OCI-LY7 (cell line): ENCODE measurements at regions not wholly inside any gene's neighbourhood (a gene's known extent, or its start where the extent isn't known, plus 50 kb on each side); places are given as distances from the start of the nearest gene placed in this dataset.

ENCODE experiments used
- BruUV-seq: library from RNA; stranded (reverse); fragments of 400-500 nt; replicated peaks from 2 replicates; lab custom pipeline; 2021; lab: Mats Ljungman, UMichigan
- CTCF ChIA-PET: fragments of 300-600 bp; sonication (Branson Sonifier 250); formaldehyde crosslinking; loops from one replicate; lab custom pipeline; 2022; ENCODE audit warnings: antibody characterized with exemption; ENCODE audit not compliant: unreplicated experiment; lab: Charles Lee
- POLR2A ChIA-PET: fragments of 300-600 bp; sonication (Branson Sonifier 250); formaldehyde crosslinking; loops from one replicate; lab custom pipeline; 2022; ENCODE audit warnings: antibody characterized with exemption; lab: Charles Lee
- DNase-seq: peaks from one replicate; pipeline ENCODE4 v3.0.0-alpha.2; 2015; ENCODE audit warnings: low spot score
- H2AFZ ChIP-seq: fragments of 200-600 bp; sonication (generic), shearing (Covaris generic); 2 replicates; pipeline ENCODE4 v1.6.1; 2014; ENCODE audit warnings: mild to moderate bottlenecking, antibody characterized with exemption, low read length, moderate library complexity
- H3K27ac ChIP-seq: fragments of 200-600 bp; sonication (generic); 2 replicates; pipeline ENCODE4 v1.5.1; 2014; ENCODE audit warnings: mixed run types, low read depth, mild to moderate bottlenecking, moderate library complexity, low read length, inconsistent platforms; ENCODE audit not compliant: poor library complexity, severe bottlenecking
- H3K36me3 ChIP-seq: fragments of 200-600 bp; sonication (generic); 2 replicates; pipeline ENCODE4 v1.6.1; 2014; ENCODE audit warnings: mild to moderate bottlenecking, antibody characterized with exemption, low read length, moderate library complexity, mixed read lengths; ENCODE audit not compliant: insufficient read depth
- H3K4me1 ChIP-seq: fragments of 200-600 bp; sonication (generic); 2 replicates; pipeline ENCODE4 v1.5.1; 2014; ENCODE audit warnings: mild to moderate bottlenecking, low read length; ENCODE audit not compliant: insufficient read depth, poor library complexity, severe bottlenecking
- H3K4me2 ChIP-seq: fragments of 200-600 bp; sonication (generic); 2 replicates; pipeline ENCODE4 v1.6.1; 2014; ENCODE audit warnings: mild to moderate bottlenecking, low read length
- H3K4me3 ChIP-seq: fragments of 200-600 bp; sonication (generic); 2 replicates; pipeline ENCODE4 v1.5.1; 2014; ENCODE audit warnings: mild to moderate bottlenecking, low read depth, low read length; ENCODE audit not compliant: poor library complexity, severe bottlenecking
- H3K79me2 ChIP-seq: fragments of 200-600 bp; sonication (generic); 2 replicates; pipeline ENCODE4 v1.6.1; 2016; ENCODE audit warnings: low read depth, mild to moderate bottlenecking, low read length, moderate library complexity, mixed read lengths; ENCODE audit not compliant: insufficient read depth
- H3K9me2 ChIP-seq: fragments of 200-600 bp; sonication (generic); 2 replicates; pipeline ENCODE4 v1.6.1; 2016; ENCODE audit warnings: mild to moderate bottlenecking, low read length, mixed read lengths; ENCODE audit not compliant: insufficient read depth
- H3K9me3 ChIP-seq: fragments of 200-600 bp; sonication (generic); 2 replicates; pipeline ENCODE4 v1.6.1; 2014; ENCODE audit warnings: mild to moderate bottlenecking, mixed run types, low read length, mixed read lengths
- H4K20me1 ChIP-seq: fragments of 200-600 bp; sonication (generic); 2 replicates; pipeline ENCODE4 v1.6.1; 2014; ENCODE audit warnings: mild to moderate bottlenecking, antibody characterized with exemption, low read length, moderate library complexity, mixed read lengths; ENCODE audit not compliant: insufficient read depth
- CTCF ChIP-seq: fragments of 200-600 bp; sonication (generic); conservative IDR thresholded peaks from 2 replicates; pipeline ENCODE4 v1.5.1; 2014; ENCODE audit warnings: mild to moderate bottlenecking, antibody characterized with exemption, low read length, moderate library complexity, mixed read lengths
- EZH2phosphoT487 ChIP-seq: fragments of 200-600 bp; sonication (generic); IDR thresholded peaks from 2 replicates; pipeline ENCODE4 v1.6.1; 2018; ENCODE audit warnings: low read depth, borderline replicate concordance, mild to moderate bottlenecking, mixed run types, antibody characterized with exemption, low read length, moderate library complexity, mixed read lengths
- intact Hi-C: fragments of 100-400 bp; cut with micrococcal nuclease; formaldehyde crosslinking; loops from one replicate; pipeline ENCODE4 v1.10.0; 2022; ENCODE audit not compliant: unreplicated experiment

- DNase-seq: peak; percentile 1
- H2AFZ ChIP-seq: no peak overlapping the region
- no peaks in the 10 kb centered on the region for H4K20me1 ChIP-seq
- TF ChIP-seq EZH2phosphoT487: no peak
- TF ChIP-seq CTCF: no peak
- no peaks in the 10 kb centered on the region for H3K9me3 ChIP-seq
- H3K36me3 ChIP-seq: no peaks in the 10 kb centered on the region
- ChIA-PET CTCF (no interaction called here), POLR2A (no interaction called here)
- BruUV-seq: no TSS peak
- H3K9me2 ChIP-seq: no peaks in the 10 kb centered on the region
- no peak overlapping the region for H3K4me3 ChIP-seq
- H3K4me1 ChIP-seq: no peaks in the 10 kb centered on the region
- no peaks in the 10 kb centered on the region for H3K79me2 ChIP-seq
- H3K4me2 ChIP-seq: no peak overlapping the region
- intact Hi-C loops: no loop called here
- no peak overlapping the region for H3K27ac ChIP-seq
Measured at GRCh38 chr16:48960830-48961229, 320.8 kb downstream of the CBLN1 start.

- intact Hi-C loops: no loop called here
- BruUV-seq: no TSS peak
- no peaks in the 10 kb centered on the region for H4K20me1 ChIP-seq
- CTCF ChIA-PET: no interaction called here
- no peak overlapping the region for H2AFZ ChIP-seq
- POLR2A ChIA-PET: interaction anchor here (1.0 kb wide), 1 partner anchor 9 kb away, joined by 3 read pairs; no protein-coding TSS in a partner anchor
- H3K4me3 ChIP-seq: no peak overlapping the region
- H3K9me2 ChIP-seq: no peaks in the 10 kb centered on the region
- no peak for TF ChIP-seq EZH2phosphoT487
- TF ChIP-seq CTCF: no peak
- no peaks in the 10 kb centered on the region for H3K79me2 ChIP-seq
- H3K9me3 ChIP-seq: no peaks in the 10 kb centered on the region
- no peak for DNase-seq
- H3K4me2 ChIP-seq: no peak overlapping the region
- H3K27ac ChIP-seq: no peak overlapping the region
- H3K36me3 ChIP-seq: no peaks in the 10 kb centered on the region
- no peaks in the 10 kb centered on the region for H3K4me1 ChIP-seq
Measured at GRCh38 chr16:48959747-48960146, 321.9 kb downstream of the CBLN1 start.

GRCh38 chr16:48959204-48959603 is 322.4 kb downstream of the CBLN1 start:
- CTCF ChIA-PET: no interaction called here
- no peak for TF ChIP-seq CTCF
- TF ChIP-seq EZH2phosphoT487: no peak

More at GRCh38 chr16:48959204-48959603, 322.4 kb downstream of the CBLN1 start:
- Histone ChIP-seq H4K20me1 (no peaks in the 10 kb centered on the region), H3K4me1 (no peaks in the 10 kb centered on the region), H3K27ac (no peak overlapping the region), H3K79me2 (no peaks in the 10 kb centered on the region), H3K9me2 (no peaks in the 10 kb centered on the region), H3K4me2 (no peak overlapping the region), H2AFZ (no peak overlapping the region), H3K4me3 (no peak overlapping the region), H3K36me3 (no peaks in the 10 kb centered on the region), H3K9me3 (no peaks in the 10 kb centered on the region)
- BruUV-seq: no TSS peak
- intact Hi-C loops: no loop called here
- no peak for DNase-seq
- POLR2A ChIA-PET: interaction anchor here (1.0 kb wide), 1 partner anchor 9 kb away, joined by 3 read pairs; no protein-coding TSS in a partner anchor
